ENCODE measurements at regions not wholly inside any gene's neighbourhood (a gene's known extent, or its start where the extent isn't known, plus 50 kb on each side); places are given as distances from the start of the nearest gene placed in this dataset.

DNA sequence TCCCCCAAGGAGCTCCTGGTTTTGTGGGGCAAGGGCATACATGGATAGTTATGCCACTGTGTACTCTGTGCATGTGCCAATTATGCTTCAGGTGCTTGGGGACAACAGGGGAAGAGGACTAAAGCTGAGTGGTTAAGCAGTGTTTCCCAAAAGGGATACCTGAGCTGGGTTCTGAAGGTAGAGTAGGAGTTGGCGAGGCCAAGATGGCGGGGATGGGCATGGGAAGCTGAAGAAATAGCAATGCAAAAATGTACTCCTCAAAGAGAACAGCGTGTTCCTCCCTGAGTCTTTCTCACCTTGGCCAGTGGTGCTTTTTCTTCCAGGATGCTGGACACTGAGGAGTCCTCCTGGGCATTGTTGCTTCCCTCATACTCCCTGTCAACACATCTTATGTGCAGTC, 90.0 kb upstream of the LARGE1 start:
- Histone ChIP-seq H3K4me3 (ENCODE audit: low read depth in 1 of 3, low read length in 3 of 3) (no peak overlapping the region), H3K27me3 (ENCODE audit: control insufficient read depth in 4 of 4, insufficient read depth in 4 of 4, low read length in 3 of 4) (no peaks in the 10 kb centered on the region), H3K9me3 (ENCODE audit: control insufficient read depth in 4 of 4, low read length in 3 of 4) (peaks cover 0 to 7% (median 5%) of the 10 kb centered on the region in 4 donors), H3K4me1 (ENCODE audit: control insufficient read depth in 4 of 4, insufficient read depth in 4 of 4, low read length in 3 of 4) (no peaks in the 10 kb centered on the region), H3K9ac (ENCODE audit: low read depth in 1 of 2, low read length in 2 of 2) (no peak overlapping the region), H3K36me3 (ENCODE audit: control insufficient read depth in 4 of 4, insufficient read depth in 3 of 4, low read depth in 1 of 4, low read length in 3 of 4) (no peaks in the 10 kb centered on the region), H3K27ac (ENCODE audit: low read depth in 1 of 2, low read length in 2 of 2) (no peak overlapping the region)
- TF ChIP-seq REST (IDR thresholded peaks at IDR 0.05) (no peak), TAF1 (conservative IDR thresholded peaks at IDR 0.05) (no peak)
- 96% methylated on average over 3 of the region's 3 CpGs for WGBS
- no peak for DNase-seq (ENCODE audit: low spot score)

DNA sequence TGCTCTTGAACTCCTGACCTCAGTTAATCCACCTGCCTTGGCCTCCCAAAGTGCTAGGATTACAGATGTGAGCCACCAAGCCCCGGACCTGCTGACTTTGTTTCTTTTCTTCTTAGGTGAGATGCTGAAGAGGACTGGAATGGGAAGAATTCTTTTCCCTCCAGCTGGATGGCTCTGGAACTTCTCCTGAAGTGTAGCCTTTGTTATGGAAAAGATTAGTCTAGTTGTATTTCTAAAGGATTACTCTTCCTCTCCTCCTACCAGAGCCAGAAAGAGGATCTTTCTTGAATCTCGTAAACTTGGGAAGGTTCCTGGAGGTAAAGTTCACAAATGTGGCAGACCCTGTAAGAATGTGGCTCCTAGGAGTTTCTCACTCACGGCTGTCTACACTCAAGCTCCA, 95.4 kb upstream of the LARGE1 start:
- 80% methylated on average over 3 of the region's 3 CpGs for WGBS
- DNase-seq (ENCODE audit: low spot score), result no peak
- peaks cover 0 to 7% (median 5%) of the 10 kb centered on the region in 4 donors for H3K9me3 ChIP-seq (ENCODE audit: control insufficient read depth in 4 of 4, low read length in 3 of 4)

More for the DNA sequence above, 95.4 kb upstream of the LARGE1 start:
- TF ChIP-seq, protein P1, sequence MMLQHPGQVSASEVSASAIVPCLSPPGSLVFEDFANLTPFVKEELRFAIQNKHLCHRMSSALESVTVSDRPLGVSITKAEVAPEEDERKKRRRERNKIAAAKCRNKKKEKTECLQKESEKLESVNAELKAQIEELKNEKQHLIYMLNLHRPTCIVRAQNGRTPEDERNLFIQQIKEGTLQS (IDR thresholded peaks at IDR 0.05), result no peak
- TF ChIP-seq GABPA (IDR thresholded peaks at IDR 0.05 in 1 of 2, conservative IDR thresholded peaks at IDR 0.05 in 1 of 2) (no peak), YY1 (IDR thresholded peaks at IDR 0.05) (no peak), FOXA2 (IDR thresholded peaks at IDR 0.05) (no peak), RXRA (IDR thresholded peaks at IDR 0.05) (no peak), JUND (IDR thresholded peaks at IDR 0.05) (no peak), HNF4G (IDR thresholded peaks at IDR 0.05) (no peak), EGR1 (IDR thresholded peaks at IDR 0.05; ENCODE audit: low read depth in 2 of 2) (no peak), FOXA1 (IDR thresholded peaks at IDR 0.05) (no peak), REST (IDR thresholded peaks at IDR 0.05) (no peak), HNF4A (conservative IDR thresholded peaks at IDR 0.05) (no peak)
- TF ChIP-seq, protein P2, sequence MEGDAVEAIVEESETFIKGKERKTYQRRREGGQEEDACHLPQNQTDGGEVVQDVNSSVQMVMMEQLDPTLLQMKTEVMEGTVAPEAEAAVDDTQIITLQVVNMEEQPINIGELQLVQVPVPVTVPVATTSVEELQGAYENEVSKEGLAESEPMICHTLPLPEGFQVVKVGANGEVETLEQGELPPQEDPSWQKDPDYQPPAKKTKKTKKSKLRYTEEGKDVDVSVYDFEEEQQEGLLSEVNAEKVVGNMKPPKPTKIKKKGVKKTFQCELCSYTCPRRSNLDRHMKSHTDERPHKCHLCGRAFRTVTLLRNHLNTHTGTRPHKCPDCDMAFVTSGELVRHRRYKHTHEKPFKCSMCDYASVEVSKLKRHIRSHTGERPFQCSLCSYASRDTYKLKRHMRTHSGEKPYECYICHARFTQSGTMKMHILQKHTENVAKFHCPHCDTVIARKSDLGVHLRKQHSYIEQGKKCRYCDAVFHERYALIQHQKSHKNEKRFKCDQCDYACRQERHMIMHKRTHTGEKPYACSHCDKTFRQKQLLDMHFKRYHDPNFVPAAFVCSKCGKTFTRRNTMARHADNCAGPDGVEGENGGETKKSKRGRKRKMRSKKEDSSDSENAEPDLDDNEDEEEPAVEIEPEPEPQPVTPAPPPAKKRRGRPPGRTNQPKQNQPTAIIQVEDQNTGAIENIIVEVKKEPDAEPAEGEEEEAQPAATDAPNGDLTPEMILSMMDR (IDR thresholded peaks at IDR 0.05; ENCODE audit: low read depth, low read length, missing input control), result no peak
- H3K27me3 ChIP-seq (ENCODE audit: control insufficient read depth in 4 of 4, insufficient read depth in 4 of 4, low read length in 3 of 4), result no peaks in the 10 kb centered on the region
- H3K4me1 ChIP-seq (ENCODE audit: control insufficient read depth in 4 of 4, insufficient read depth in 4 of 4, low read length in 3 of 4), result peaks cover 0 to 5% (median 2%) of the 10 kb centered on the region in 4 donors
- H3K9ac ChIP-seq (ENCODE audit: low read depth in 1 of 2, low read length in 2 of 2), result no peak overlapping the region
- no peak overlapping the region for H3K27ac ChIP-seq (ENCODE audit: low read depth in 1 of 2, low read length in 2 of 2)
- no peak overlapping the region for H3K4me3 ChIP-seq (ENCODE audit: low read depth in 1 of 3, low read length in 3 of 3)
- no peaks in the 10 kb centered on the region for H3K36me3 ChIP-seq (ENCODE audit: control insufficient read depth in 4 of 4, insufficient read depth in 3 of 4, low read depth in 1 of 4, low read length in 3 of 4)
